ENCODE measurements at regions not wholly inside any gene's neighbourhood (a gene's known extent, or its start where the extent isn't known, plus 50 kb on each side); places are given as distances from the start of the nearest gene placed in this dataset.

DNA sequence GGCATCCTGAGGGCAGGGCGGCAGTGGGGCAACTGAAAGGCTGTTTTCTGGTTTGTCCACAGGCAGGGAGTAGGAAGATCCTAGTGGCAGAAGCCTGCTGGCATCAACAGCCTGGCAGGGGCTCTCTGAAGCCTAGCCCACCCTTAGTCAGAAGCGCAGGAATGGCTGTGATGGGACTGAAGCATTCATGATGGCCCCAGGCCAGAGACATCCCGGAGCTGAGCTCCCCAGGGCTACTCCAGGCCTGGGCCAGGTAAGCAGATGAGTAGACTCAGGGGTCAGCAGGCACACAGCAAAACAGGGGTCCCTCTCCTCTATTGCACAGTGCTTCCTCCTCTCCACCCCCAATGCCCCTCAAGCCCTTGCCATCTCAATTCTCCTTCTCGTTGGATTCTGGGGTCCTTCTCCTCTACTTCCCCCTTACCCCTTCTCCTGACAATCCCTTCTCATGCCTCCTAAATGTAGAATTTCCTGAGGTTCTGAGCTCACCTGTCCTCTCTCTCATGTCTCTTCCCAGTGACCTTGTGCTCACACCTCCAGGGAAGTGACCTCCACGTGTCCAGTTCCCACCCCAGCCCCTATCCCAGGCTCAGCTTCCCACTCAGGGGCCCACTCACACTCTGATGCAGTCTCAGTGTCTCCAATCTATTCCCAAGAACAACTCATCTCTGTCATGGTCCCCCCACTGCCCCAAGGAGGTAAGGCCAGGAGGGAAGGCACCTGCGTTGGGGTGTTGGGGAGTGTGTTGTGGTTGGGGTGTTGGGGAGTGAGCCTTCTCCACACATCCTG is 158.7 kb upstream of the ZNF507 start:
- DNase-seq: no peak

DNA sequence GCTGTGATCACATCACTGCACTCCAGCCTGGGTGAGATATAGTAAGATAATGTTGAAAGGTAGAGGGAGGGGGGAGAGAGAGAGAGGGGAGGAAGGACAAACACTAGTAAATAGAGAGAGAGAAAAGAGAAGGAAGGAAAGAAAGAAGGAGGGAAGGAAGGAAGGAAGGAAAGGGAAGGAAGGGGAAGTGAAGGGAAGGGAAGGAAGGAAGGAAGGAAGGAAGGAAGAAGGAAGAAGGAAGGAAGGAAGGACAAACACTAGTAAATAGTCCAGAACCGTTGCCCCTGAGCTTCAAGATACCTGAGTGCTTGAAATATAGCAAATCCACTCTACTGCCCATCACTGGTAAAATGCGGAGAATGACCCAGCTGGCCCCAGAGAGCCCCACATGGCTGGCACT is 156.5 kb upstream of the ZNF507 start:
- no peak for DNase-seq

DNA sequence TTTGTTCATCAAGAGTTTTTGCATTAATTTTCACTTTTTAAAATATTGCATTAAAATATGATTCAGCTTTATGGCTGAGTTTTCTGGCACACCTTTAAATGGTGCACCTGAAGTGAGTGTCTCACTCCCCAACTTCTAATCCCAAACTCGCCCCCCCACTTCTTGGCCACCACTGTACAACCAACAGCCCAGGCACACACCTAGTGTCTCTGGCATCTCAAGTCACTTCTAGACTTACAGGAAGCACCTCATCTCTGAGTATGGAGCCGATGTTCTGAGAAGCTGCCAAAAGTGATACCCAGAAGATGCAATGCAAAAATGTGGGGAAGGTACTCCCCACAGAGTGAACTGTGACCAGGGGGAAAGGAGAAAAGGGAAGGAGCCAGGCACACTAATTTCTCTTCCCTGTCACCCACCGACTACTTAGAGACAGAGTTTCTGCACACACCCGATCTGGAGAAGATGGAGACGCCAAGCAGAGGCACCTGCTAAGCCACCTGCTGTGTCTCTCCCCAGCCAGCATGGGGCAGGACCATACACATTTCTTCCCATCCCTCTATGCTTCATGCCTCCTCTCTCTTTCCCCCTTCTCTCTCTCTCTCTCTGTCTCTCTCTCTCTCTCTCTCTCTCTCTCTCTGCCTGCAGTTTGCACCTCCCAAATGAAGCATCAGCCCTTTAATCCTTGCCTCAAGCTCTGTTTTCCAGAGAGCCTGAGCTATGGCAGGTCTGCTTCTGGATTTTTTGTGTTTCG is 155.3 kb upstream of the ZNF507 start:
- no peak for DNase-seq

DNA sequence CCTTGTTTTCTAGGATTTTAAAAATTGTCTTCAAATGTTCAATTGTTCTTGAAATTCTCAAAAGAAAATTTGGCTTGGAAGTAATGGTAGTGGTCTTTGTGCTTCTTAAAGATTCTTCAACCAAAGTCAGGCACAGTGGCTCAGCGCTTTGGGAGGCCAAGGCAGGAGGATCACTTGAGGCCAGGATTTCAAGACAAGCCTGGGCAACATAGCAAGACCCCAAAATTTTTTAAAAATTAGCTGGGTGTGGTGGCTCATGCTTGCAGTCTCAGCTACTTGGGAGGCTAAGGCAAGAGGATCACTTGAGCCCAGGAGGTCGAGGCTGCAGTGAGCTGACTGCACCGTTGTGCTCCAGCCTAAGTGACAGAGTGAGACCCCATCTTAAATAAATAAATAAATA is 153.5 kb upstream of the ZNF507 start:
- DNase-seq: no peak

DNA sequence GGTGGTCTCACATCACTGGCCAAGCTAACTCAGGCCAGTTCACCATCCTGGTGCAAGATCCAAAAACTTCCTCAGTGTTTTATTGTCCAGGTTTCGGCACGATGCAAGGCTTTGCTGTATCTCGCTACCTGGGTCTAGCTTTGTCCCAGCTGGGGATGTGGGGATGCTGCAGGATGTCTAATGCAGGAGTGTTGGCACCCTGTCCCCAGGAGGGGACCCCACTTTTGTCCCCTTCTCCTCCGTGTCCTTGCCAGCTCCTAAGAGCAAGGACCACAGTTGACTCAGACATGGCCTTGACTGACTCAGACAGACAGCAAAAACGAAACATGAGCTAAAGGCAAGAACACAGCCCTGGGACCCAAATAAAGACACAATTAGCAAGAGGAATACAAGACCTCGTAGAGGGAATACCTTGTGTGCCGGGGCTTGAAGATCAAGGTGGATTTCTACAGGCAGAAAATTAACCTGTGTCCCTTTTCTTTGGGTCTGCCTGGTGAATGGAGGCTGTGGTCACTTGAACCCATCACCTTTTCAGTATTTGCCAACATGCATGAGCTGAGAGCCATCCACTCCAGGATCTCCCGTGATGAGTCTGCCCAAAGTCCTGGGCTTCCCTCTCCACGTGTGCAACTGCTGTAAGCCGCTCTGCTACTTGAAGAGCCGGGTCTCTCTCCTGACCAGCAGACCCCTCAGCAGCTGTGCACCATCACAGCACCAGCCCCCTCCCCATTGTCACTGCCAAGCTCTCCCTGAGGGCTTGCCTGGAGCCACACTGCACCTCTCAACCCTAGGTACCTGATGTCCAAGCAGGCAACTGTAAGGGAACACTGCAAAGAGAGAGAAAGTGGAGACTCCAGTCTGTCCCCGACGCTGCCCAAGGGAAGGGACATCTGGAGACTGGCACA is 149.5 kb upstream of the ZNF507 start:
- DNase-seq: no peak

DNA sequence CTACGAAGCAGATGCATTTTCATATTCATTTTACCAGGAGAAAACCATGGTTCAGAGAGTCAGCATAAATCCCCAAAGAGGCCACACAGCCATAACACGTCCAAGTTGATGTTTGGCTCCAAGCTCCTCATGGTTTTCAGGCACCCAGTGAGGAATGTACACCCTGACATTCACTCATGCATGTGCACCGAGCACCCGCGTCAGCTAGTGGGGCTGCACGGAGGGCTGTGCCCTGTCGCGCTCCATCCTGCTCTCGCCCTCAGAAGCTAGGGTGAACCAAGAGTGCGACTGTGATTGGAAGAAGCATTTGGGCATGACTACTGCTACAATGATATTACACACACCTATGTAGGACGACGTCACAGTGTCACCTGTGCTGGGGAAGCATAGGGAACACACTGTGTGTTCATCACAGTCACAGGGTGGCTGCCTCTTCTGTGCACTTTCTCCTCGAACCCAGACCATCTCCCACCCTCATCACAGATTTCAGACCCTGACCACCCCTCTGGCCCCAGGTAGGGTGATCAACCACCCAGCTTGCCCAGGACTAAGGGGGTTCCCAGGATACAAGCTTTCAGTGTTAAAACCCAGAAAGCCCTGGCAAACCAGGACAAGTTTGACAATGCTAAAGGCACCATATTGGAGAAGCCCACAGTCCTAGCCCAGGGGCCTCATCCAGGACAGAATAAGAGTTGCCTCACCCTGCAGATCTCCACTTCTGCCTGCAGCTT is 148.6 kb upstream of the ZNF507 start:
- DNase-seq: no peak

DNA sequence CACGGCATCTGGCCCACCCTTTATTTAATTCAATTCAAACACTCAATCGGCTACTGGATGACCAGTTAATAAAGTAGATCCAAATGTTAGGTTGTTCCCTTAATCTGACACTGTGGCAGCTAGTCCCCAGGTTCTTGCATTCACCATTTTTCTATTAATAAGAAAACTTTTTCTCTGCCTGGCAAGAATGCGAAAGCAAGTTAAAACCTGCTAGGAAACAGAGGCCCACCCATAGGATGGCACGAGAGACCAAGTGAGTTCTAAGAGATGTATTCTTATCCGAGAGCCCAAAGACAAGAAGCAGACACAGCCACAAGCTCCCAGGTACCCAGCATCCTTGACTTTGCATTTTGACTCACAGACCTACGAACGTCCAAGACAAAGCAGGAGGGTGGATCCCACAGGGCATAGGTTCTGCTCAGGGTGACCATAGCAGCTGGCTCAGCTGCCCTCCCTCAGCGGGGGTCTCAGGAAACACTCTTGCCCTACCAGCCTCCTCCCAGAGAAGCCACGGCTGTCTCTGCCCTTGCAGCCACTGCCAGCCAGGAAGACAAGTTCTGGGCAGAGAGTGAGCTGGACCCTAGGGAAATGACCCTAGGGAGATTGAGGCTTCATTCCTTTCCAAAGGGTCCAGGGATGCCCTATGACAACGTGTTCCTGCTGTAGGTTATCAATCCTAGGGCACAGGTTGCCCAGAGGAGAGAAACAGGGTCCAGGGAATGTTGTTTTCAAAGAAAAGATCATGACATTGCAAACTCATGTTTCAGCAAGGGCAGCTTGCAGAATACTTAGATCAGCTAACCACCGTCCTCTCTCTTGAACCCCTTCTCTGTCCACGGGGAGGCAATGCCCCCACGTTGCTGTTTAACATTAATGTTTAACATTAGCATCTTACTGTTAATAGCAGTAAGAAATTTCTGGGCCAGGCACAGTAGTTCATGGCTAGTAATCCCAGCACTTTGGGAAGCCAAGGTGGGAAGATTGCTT is 147.2 kb upstream of the ZNF507 start:
- DNase-seq: no peak

DNA sequence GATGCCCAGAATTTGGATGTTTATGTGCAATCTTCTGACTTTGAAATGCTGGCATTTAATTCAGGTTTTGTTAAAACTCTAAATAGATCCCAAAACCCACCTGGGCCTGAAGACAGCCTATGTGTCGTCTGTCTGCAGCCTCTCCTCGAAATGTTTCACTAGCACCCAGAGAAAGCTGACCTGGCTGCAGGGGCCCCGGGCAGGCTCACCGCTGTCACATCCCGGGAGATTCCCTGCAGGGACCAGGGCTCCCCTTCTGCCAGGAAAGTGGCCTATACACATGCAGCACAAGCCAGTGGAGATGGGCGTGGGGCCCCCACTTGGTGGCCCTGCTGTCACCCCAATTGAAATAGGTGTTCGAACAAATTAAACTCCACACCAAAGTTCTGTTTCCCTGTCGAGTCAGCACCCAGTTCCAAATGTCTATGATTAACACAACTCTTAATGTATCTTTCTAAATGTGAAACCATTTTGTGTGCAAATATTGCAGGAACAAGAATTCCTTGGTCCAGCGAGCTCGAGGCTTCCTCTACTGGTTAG is 145.8 kb upstream of the ZNF507 start:
- no peak for DNase-seq

DNA sequence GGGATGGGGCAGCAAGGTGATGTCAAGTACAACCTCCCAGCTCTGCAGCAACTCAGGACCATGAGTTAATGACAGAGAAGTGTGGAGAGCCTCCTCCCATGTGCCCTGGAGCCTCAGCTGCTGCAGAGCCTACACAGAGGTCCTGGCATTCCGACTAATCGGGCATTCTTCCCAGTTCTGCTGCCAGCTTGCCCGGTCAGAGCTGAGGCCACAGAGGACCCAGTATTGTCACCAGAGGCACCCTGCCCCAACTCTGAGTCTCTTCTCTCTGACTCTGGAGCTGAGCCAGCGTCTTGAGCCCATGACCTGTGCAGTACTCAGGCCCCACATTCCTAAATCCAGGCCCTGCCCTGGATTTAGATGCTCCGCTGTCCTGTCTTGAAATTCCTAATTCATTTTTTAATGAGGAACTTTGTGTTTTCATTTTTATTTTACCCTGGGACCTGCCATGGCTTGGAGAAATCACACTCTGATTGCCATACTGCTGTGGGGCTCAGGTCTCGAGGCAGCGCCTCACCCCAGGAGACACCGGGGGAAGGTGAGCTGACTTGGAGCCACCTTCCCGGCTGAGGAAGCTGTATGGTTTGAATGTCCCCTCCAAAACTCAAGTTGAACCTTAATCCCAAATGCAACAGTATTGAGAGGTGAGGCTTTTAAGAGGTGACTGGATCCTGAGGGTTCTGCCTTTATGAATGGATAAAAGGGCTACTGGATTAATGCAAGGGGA is 144.9 kb upstream of the ZNF507 start:
- DNase-seq: no peak

DNA sequence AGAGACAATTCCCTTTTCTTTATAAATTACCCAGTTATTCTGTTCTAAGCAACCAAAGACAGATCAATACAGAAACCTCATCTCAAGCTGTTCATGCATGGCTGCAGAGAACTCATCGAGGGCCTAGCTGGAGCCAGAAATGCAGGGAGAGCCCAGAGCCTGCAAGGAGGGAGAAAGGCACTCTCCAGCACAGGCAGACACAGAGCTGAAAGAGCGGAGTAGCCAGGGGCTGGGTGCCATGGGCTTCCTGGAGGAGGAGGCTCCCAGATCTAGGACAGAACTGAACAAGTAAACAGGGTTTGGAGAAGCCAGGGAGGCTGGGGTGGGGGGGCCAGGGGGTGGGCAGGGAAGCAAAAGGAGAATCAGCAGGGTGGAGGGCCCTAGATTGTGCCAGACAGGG is 144.2 kb upstream of the ZNF507 start:
- DNase-seq: no peak

DNA sequence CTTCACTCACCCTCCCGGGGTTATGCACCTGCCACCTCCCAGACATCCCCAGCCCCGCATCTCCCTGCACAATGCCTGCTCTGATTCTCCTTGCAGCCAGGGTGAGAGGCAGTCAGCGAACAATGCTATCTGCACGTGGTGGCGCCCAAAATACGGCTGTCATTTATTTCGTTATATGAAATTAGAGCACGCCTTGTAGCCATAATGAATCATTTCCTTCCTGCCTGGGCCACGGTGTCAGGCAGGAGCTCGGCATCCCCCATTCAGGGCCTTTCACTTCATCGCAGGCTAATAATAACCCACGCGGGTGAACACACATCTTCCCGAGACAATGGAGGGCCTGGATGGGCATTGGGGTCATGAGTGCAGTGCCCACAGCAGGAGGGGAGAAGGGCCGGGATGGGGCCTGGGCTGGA is 143.8 kb upstream of the ZNF507 start:
- DNase-seq: no peak

DNA sequence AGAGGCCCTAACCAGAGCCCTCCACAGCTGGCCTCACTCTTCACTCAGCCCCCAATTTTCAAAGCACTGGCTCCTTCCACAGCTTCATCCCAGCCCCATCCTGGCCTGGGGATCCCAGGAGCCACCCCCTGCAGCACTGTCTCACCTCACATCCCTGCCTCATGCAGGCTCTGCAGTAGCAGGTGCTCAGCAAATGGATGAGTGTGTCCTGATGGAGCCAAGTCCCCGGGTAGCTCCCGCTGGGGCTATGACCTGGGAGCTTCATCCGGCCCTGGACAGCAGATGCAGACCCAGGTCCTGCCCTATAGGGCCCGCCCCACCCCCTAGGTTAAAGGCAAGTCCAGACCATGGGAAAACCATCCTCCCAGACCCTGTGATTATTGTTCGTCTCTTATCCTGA is 143.2 kb upstream of the ZNF507 start:
- DNase-seq: no peak

DNA sequence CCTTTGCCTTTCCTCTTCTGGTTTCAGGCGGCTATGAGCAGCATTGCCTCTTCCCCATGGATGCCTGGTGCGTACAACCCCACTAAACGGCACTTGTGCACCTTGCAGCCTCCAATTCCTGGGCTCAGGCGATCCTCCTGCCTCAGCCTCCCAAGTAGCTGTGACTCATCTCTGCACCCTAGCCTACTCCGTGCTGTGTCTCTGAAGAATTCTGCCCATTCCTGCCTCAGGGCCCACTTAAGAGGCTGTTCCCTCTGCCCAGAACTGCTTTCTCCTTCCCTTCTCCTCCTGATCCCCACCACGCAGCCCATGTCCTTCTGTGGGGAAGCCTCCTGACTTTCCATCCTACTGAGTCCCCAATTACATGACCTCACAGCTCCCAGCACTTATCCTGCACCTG is 142.2 kb upstream of the ZNF507 start:
- DNase-seq: no peak

DNA sequence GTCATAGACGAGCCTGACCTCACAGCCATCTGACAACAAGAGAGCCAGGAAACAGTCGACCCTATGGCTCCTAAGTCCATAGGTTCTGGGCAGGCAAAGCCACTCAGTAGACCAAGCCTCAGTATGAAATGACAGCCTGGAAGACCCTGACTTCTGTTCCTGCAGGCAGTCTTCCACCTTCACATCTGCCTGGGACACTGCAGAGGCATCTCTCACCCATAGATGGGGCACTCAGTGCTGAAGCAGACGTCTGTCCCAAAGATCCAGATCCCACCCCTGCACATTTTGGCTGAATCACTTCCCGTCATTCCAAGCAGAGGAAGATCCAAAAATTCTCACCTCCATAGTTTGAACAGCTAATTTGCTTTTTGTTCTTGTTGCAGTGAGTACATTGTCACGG is 139.3 kb upstream of the ZNF507 start:
- DNase-seq: no peak

DNA sequence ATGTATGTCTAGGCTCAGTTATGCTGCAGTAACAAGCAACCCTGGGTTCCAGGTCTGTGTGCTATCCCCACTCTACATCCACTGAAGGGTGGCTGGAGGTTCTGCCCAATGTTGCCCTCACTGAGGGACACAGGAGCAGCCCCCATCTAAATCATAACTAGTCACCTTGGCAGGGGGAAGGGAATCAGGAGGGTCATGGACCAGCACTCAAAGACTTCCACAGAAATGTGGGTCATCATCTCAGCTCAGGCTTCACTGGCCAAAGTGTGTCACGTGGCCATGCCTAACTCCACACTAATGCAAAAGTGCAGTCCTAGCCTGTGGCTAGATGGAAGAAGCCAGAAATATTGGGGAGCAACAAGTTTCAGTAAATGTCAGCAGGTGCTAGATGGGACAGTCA is 137.3 kb upstream of the ZNF507 start:
- DNase-seq: no peak

DNA sequence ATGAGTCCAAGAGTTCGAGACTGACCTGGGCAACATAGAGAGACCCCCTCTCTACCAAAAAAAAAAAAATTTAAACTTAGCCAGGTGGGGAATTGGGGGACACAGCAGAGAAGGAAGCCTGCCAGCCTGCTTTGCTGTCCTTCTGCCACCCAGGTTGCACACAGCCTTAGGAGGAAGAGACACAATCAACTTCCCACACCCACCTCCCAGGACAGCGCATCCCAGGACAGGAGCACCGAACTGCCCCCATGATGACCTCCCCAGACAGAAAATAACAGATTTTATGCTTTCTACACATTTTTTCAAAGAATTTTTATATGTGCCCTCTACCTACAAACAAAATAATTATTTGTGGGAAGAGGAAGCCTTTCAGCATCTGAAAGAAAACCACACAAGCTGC is 126.0 kb upstream of the ZNF507 start:
- DNase-seq: no peak

DNA sequence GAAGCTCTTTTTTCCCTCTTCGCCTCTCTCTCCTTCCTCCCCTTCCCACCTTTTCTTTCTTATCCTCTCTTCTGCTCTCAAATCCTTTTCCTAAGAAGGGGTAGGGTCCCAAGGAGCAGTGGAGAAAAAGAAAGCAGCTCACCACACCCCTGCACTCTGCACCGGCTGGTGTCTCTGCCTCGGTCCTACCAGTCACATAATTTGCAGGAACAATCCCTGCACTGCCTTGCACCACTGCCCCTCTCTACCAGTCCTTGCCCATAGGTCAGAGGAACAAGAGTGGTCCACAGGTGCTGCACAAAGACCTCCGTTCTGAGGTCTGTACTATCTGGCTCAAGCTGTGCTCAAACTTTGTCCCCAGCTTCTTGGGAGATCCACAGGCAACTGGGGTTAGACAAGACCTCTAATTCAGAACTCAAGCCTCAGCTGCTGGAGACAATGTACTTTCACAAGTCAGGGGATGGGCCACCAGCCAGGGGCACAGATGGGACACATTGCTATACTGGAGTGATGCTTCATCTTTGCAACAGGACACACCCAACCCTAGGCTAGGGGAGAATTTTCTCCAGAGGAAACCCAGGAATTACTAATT is 125.4 kb upstream of the ZNF507 start:
- DNase-seq: no peak

DNA sequence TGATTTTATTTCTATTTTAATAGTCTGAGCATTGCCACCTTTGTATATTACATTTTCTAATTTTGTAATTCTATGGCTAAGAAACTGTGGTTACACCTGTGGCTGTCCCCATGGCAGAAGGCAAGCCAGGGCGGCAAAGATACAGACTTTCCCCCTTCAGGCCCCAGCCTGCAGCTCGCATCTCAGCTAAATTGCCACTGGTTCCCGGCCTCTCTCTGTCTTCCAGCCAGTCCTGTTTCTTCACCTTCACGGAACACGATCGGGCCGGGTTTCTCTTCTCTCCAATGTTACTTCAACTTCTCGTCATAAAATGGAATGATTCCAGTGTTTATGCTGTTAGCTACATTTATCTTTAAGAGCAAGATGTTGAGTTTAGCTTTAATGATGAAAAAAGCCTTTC is 124.5 kb upstream of the ZNF507 start:
- no peak for DNase-seq

DNA sequence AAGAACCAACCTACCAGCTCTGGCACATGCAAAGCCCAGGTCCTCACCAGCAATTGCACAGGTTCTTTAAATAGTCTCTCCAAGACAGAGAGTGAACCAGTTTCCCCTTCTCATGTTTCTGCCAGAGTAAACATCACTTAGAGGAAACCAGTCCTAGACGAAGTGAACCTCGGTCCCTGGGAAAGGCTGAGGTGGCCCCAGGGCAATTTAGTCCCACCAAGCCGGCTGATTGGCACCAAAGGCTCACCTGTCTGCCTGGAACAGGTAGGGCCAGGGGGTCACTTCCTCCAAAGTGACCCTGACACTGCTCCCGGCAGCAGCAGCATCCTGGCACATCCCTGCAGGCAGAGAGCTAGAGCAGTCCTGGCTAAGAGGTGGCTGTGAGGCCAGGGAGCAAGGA is 122.9 kb upstream of the ZNF507 start:
- no peak for DNase-seq

DNA sequence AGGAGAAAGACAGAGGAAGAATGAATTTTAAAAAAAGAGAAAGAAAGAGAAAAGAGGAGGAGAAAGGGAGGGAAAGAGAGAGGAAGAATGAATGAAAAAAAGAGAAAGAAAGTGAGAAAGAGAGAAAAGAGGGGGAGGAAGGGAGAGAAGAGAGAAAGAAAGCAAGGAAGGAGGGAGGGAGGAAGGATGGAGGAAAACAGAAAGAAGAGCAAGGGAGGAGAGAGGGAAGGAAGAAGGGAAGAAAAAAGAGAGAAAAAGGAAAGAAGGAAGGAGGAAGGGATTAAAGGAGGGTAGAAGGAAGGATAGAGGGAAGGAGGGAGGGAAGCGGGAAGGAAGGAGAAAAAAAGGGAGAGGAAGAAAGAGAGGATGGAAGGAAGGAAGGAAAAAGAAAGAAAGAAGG is 122.3 kb upstream of the ZNF507 start:
- no peak for DNase-seq

Measured in fibroblast of skin of scalp (primary cell).